ENCODE measurements at regions not wholly inside any gene's neighbourhood (a gene's known extent, or its start where the extent isn't known, plus 50 kb on each side); places are given as distances from the start of the nearest gene placed in this dataset.

DNA sequence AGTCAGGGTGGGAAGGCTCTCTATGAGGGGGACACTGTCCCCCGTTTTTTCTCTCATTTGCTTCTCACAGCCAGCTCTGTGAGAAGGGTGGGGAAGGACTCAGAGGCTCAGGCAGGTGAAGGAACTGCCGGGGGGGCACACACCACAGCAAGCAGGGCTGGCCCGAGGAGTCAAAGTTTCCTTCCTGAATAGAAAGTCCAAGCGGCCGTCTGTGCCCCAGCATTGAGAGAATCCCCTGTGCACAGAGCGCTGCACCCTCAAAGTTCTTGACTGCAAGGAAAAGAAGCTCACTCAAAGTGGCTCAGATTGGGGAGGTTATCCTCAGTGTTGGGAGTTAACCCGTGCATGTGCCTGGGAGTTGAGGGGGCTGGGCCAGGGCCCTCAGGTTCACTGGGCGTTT is 145.2 kb upstream of the AJAP1 start:
- DNase-seq = no peak

DNA sequence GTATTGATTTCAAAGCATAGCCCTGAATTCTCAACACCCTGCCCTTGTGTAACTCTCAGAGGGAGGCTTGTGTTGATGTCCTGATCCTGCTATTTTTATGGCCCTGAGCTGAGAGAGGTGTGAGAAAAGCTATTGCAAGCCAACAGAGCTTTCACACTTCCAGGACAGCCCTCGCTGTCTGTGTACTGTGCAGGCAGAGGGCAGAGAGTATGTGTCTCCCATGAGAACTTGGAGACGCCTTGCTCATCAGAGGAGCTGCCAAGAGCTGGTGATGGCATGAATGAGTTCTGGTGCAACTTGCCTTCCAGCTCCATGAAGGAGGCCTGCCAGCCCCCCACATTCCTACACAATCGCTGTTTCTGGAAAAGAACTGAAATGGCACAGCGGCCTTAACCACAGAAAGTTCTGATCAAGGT is 144.1 kb upstream of the AJAP1 start:
- DNase-seq = no peak

DNA sequence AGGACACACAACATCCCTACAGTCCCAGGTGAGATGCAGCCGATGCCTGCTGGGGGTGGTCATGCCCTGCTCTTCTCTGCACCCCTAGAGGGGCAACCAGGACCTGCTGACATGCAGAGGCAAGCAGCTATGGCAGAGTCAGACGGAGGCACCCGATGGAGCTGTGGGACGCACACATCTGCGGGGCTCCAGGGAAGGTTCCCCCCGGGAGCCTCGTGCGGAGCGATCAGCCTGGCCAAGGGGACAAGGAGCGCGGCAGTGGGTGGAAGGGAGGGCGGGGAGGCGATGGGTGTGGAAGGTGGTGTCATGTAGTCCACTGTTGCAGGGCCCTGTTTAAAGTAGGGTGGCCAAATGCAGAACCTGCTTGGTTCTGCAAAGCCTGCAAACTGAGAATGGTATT is 143.0 kb upstream of the AJAP1 start:
- no peak for DNase-seq

DNA sequence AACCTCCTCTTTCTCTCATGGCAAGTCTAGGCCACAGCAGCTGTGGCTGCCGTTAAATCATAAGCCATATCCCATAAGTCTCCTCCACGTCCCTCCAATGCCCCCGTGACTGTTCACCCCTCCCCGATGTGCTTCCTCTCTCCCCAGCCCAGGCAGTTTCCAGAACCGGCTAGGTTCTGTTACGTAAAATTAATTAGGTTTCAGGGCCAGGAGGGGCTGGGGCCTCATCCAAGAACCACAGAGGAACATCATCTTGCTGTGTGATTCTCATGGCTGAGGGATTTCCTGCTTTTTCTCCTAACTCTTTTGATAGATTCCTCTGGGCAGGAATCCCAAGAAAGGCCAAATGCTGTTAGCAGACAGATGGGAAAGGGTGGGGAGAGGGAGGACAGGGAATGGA is 141.8 kb upstream of the AJAP1 start:
- DNase-seq = no peak

DNA sequence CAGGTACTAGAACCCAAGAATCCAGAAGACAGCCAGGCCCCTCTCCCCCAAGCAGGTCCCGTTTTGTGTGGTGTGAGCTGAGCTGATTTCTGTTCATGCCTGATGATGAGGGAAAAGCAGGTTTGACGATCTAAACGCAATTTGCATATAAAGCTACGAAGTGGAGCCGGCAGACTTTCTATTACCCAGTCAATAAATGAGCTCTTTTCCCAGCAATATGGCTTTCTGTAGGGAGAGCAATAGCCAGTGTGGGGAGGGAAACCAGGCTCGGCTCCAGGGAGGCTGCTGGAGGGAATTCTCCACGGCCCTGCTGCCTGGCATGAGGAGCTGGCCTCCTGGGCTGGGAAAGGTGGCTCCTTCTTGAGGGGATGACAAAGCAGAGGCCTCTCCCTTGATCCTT is 140.7 kb upstream of the AJAP1 start:
- no peak for DNase-seq

DNA sequence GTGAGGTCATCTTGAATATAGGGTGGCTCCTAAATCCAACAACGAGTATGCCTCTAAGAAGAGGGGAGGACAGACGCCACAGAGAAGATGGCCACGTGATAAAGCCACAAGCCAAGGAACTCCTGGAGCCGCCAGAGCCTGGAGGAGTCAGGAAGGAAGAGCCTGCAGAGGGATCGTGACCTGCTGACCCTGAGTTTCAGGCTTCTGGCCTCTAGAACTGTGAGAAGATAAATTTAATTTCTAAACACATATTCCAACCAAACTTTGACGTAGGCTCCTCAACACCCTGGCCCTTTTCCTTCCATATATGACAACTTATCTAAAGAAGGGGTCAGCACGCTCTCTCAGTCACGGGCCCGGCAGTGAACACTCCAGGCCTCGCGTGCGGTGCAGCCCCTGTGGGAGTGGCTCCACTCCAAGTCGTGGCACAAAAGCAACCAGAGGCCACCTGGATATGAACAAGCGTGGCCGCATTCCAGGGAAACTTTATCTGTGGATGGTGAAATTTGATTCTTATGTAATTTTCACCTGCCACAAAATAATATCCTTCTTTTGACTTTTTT is 138.6 kb upstream of the AJAP1 start:
- DNase-seq = no peak

DNA sequence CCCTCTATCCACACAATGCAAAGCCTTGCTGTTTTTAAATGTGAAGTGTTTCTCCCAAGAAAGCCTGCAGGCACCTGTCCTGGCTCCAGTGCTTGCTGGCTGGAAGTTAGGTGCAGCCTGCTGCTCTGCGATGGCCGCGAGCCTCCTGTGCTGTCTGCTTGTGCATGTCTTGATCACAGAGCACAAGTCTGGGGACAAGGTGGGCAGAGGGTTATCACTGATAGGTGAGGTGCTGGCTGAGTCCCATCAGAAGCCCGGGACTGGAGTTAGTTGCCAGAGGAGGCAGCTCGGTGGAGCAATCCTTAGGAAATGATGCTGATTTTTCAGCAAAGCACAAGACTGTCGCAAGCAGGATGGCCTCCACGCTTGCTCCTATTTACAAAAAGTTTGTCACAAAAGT is 137.8 kb upstream of the AJAP1 start:
- DNase-seq = no peak

DNA sequence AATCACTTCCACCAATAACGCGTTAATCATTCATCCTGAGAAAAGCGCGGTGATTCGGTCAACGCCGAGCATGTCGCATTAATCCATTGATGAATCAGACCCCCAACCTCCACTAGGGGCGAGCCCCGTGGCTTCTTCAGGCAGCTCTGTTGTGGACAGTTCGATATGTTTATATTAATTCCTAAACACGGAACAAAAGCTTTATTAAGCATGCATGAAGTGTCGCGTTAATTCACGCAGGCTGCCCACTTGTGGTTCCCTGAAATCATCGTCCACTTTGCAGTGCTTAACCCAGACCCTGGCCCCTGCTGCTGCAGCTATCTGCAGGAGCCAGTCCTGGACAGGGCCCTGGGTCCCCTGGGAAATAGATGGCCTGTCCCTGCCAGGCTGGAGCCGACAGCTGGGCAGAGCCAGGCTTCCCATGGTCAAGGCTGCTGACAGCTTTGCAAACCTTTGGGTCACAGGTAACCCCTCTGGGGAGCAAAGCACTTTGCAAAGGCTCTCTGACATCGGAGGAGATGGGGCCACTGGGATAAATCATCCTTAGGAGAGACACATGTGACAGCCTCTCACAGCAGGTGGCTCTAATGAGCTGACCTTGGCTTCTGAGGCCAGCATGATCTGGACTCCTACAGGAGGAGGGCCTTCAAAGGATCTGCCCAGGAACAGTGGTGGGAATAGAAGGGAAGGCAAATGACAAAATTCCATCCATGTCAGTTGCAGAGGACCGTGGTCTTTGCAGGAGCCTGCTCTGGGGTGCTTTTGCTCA is 137.0 kb upstream of the AJAP1 start:
- DNase-seq = no peak

DNA sequence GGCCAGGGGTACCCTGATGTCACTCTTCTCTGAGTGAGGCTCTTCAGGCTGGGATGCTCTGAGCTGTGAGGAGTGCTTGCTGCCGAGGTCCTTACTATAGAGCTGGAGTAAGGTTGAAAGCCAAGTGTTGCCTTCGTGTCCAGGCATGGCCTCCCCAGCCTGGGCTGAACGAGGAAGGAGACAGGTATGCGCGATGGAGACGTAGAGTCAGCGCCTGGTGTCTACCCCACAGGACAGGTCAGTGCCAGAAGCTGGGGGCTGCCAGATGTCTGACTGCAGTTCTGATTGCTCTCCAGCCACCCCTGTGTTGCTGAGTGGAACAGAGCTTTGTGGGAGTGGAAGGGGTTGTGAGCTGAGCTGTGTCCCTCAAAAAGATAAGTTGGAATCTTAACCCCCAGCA is 135.8 kb upstream of the AJAP1 start:
- DNase-seq = no peak

DNA sequence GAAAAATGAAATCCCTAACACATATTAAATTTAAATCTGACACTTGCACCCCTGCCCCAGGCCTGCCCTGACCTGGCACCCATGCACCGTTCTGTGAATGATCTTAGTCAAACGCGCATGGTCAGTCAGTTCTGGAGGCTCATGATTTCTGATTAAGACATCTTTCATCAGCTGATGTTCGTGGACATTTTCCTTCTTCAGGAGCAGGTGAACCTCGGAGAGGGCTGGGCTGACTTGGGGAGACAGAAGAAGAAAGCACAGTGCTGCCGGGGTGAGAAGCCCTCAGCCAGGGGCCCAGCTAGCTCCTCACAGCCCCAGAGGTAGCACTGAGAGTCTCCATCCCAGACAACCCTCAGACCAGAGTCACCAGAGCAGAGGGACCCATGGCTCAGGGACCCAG is 134.5 kb upstream of the AJAP1 start:
- DNase-seq = no peak

DNA sequence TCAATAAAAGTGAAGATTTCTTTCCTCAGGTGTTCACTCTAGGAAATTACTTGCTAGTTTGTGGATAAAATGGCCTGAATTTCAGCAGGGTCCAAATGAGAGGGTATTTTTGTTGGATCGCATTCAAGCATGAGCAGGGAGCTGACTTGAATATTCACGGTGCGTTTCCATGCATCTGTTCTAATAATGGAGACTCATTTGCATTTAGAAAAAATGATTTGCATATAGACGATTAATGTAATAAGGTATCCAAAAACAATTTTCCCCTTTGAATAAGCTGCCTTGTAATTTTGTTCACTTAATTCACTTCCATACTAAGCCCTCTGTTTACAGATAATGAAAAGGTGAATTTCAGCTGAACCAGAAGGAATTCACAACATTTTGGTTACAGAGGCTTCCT is 130.9 kb upstream of the AJAP1 start:
- DNase-seq = no peak

DNA sequence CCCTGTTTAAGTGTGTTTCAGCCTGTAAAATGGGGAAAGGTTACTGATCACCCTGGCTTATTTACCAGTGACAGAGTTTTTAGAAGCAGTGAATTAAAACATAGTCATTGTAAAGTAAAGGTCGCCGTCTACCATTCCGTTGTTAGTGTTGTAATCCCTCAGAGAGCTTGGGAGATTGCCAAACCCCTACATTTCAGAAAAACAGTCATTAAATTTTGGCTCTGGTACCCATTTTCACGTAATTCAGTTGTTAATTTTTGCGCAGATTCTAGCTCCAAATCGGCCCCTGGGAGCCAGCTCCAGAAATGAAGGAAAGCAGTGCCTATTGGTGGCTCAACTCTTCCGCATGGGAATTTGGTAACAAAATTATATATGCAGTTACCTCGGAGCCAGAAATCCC is 127.7 kb upstream of the AJAP1 start:
- no peak for DNase-seq

DNA sequence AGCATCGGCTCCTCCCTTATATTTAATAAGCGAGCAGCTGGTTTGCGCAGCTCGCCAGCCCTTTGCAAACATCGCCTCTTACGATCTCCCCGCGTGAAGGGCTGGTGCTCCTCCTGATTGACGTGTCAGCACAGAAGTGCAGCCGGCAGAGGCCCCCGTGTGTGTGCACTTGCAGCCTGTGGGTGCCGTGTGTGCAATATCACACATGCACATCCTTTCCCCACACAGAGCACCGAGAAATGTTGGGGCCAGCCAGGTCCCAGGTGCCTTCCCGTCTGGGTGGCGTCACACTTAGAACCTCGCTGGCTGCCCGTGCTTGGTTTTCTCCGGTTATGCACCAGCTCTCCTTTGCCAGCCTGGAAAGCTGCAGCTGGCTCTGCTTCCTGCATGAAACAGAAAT is 126.6 kb upstream of the AJAP1 start:
- DNase-seq = peak; percentile 77

DNA sequence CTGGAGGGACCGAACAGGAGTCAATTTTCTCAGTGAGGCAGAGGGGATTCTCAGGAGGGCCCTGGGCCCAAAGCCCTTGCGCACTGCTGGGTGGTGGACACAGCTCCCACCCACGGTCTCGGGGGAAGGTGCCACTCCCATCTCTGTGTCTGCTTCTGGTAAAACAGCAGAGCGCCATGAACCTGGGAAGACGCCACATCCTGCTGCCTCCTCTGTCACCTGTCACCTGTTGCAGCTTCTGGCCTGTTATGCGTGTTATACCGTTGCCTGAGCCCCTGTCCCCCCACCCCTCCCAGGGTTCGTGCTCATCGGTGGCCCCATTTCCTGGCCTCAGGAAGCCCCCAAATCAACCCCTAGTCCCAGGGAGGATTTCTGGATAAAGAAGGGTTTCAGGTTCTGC is 125.8 kb upstream of the AJAP1 start:
- no peak for DNase-seq

DNA sequence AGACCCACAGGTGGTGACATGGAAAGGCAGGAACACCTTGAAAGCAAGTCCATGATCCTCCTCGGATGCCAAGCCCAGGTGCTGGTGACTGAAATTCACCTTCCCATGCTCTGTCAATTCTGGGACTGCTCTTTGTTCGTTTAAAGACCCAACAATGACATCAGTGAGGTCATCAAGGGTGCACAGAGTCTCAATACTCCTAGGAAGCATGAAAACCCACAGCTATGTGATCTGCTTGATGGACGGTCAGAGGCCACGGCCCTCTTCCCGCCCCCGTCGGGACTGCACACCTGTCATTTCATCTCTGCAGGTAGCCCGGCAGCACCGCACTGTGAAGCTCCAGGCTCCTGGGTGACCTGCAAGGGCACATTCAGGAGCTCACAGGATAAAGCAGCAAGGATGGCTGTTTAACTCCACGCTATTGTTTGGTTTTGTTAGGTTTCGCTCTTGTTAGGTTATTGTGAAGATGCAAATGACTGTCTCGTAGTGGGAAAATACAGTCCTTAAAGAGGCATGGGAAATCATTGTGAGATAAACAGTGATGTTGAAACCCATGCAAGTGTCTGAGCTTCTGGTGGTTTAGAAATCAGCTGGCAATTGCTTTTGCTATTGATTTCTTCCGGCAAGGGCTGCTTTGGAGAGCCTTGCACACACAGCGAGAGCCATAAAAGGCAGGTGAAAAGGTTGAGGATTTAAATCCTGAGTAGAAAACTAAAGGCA is 124.8 kb upstream of the AJAP1 start:
- peak; percentile 34 for DNase-seq

DNA sequence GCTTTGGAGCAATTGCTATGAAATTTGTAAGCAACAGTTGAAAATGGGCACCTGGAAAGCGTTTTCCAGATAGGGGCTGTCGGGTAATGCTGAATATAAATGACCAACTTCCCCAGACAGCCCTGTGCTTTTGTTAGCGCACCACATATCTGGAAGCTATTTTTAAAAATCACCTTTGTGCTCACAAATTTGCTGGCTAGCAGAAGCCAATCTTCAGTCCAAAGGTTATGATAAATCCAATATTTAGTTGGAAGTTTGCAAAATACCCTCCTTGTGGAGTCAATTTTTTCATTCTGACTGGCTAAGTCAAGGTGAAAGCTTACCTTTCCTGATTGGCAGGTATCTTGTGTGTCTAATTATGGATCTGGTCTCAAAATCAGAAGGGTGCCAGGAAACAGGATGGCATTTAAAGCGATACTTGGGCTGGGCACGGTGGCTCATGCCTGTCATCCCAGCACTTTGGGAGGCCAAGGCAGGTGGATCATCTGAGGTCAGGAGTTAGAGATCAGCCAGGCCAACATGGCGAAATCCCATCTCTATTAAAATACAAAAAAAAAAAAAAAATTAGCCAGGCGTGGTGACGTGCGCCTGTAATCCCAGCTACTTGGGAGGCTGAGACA is 124.1 kb upstream of the AJAP1 start:
- no peak for DNase-seq

DNA sequence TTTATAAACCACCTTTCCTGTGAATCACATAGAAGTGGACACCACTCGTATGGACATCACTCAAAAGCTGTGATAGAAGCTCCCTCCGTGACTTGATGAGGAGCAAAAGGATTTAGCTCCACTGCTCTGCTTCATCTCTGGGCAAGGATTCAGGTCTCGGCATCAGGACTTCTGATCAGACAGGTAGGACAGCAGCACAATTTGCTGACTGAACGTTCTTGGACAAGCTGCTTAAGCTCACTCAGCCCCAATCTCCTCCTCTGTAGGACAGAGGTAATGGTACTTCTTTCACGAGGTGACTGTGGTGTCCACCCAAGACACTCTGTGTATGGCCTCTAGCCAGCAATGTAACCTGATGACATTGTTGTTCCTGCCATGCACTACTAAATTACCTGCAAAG is 122.6 kb upstream of the AJAP1 start:
- DNase-seq = no peak

DNA sequence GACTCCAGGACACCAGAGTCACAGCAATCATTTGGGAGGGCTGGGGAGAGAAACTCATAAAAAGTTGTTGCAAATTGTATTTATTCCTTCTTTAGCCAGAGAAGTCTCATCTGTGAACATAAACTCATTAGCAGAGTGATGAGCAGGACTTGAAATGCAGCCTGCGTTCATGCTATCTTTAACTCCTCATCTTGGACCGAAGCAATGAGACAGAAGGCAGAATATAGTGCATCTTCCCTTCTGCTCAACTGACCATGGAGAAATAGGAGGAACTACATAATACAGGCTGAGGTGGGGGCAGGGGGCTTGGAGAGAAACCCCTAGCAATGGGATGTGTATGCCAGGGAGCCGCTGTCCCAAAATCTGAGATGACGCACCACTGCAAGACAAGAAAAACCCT is 121.8 kb upstream of the AJAP1 start:
- DNase-seq = no peak

DNA sequence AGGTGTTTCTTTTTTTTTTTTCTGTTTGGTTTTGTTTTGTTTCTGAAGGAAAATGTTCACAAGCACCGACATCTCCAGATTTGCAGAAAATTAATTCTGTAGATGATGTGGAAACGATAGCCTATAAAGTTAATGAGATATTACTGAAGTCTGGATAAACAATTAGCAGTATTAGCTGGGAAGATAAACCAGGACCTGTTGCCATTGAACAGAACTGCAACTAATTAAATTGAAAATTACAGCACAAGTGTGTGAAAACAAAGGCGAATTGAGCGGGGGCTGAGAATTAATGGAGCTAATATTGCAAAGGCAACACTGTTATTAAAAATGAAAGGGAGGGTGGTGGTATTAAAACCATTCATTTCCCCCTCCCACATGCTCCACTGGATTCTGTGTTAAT is 107.5 kb upstream of the AJAP1 start:
- no peak for DNase-seq

DNA sequence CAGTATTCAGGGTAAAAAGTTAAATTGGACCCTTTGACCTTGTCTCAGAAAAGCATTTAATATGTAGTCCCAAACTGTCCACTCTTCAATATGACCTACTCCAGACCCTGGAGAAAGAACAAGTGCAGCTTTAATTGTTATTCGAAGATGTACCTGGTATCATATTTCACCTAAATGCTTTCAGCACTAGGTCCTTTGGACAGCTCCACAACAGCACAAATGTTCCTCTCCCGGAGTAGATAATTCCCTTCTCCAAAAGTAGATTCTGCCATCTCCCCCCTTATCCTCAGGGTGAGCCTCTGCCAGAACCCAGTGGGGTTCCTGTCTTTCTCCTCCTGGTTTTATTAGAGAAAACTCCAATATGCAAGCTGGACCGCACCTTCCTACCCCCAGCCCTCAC is 104.5 kb upstream of the AJAP1 start:
- no peak for DNase-seq

DNA sequence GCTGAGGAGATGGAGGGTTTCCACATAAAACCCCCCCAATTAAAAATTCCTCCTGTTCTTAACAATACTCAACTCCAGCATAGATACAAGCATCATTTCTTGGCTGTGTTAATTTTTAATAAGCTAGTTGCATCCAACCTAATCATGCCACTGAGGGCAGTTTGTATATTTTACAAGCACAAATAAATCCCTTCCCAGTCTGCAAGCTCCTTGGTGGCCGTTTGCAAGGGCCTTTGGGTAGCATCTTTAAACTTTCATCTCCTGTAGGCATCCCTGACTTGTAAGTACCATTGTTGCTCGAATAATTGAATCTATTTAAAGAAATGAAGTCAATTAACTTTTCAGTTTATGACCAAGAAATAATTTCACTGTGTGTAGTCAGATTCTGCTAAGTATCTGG is 103.5 kb upstream of the AJAP1 start:
- no peak for DNase-seq

DNA sequence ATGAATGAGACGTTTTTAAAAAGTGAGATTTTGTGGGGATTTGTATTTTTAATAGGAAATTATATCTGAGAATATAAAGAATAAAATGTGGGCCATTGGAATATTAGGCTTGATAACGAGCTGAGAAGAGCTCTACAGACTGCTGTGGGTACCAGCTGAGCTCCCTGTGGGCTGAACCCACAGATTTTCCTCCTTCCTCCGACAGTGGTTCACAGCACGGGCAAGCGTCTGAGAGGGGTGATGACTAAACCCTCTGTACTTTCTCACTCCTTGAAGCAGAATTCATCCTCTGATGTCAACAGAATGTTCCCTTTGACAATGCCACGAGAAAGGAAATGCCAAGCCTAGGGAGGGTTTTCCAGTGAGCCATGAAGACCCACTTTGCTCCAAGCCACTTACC is 102.7 kb upstream of the AJAP1 start:
- DNase-seq = no peak

DNA sequence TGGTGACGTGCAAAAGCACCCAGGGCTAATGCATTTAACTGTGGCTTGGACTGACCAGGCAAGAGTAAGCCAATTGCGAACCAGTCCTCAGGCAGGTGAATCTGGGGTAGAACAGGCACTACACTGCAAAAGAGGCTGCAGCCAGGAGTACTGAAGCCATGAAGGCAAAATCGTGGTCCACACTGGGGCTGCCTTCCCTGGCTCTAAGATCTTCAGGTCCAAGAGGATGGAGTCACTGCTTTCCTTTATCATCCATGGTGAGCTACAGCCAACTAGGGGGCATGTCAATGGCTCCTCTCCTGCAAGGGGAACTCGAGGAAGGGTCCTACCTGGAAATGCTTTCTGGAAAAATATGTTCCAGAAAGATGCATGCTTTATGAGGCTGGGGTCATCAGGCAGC is 100.6 kb upstream of the AJAP1 start:
- DNase-seq = no peak

DNA sequence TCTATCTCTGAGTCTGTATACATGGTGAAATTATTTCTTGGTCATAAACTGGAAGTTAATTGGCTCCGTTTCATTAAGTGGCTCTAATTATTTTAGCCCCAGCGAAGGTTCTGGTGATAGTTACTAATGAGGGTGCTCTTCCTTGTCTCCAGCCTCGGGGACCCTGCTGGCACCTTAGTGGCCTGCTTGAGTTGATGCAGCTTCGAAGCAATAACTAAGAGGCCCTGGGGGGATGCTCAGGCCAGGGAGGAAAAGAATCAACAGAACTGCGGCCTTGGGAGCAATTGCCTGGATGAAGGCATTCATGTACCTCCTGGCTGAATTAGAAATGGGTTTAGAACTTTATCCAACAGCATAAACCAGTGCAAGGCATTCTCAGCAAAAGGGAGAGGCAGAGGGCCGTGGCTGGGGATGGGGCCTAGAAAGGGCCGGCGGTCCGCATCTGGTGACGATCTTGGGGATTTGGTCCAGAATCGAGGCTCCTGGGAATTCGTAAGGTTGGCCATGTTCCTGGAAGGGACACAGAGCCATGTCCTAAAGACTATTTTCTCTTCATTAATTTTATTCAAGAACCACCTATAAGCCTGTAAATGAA is 100.0 kb upstream of the AJAP1 start:
- no peak for DNase-seq
